ENCODE measurements at regions not wholly inside any gene's neighbourhood (a gene's known extent, or its start where the extent isn't known, plus 50 kb on each side); places are given as distances from the start of the nearest gene placed in this dataset.

DNA sequence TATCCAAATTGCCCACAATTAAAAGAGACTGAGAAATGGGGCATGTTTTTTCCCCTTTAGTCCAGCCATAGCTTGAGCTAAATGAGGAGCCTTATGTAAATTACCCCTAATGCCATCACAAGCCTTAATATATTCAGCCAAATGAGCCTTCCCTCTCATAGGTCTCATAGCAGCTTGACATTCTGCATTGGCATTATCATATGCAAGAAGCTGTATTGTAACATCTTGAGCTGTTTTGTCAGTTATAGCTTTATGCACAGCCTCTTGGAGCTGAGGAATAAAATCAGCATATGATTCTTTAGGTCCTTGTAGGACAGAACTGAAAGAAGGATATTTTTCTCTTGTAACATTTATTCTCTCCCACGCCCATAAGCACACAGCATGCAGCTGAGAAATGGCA lies 153.2 kb downstream of the ZNF486 start:
- no peaks in the 10 kb centered on the region for H3K27me3 ChIP-seq (ENCODE audit: control insufficient read depth, extremely low read depth, insufficient read depth, low read length)
- H3K9me1 ChIP-seq (ENCODE audit: control insufficient read depth, extremely low read depth, insufficient read depth, low read length) = no peaks in the 10 kb centered on the region
- peaks cover 2% of the 10 kb centered on the region for H3K9me3 ChIP-seq (ENCODE audit: control insufficient read depth, low read depth, low read length)
- no peak overlapping the region for H3K4me2 ChIP-seq (ENCODE audit: control insufficient read depth, extremely low read depth, insufficient read depth, low read depth, low read length)
- no peak overlapping the region for H3K9ac ChIP-seq (ENCODE audit: control insufficient read depth, extremely low read depth, insufficient read depth, low read length)
- H4K20me1 ChIP-seq (ENCODE audit: control insufficient read depth, extremely low read depth, insufficient read depth, low read length) = no peaks in the 10 kb centered on the region
- DNase-seq (ENCODE audit: low read depth, low spot score) = no peak
- no peaks in the 10 kb centered on the region for H3K4me1 ChIP-seq (ENCODE audit: control insufficient read depth, extremely low read depth, insufficient read depth, low read length)
- H3K36me3 ChIP-seq (ENCODE audit: control insufficient read depth in 2 of 2, extremely low read depth in 1 of 2, insufficient read depth in 2 of 2, low read length in 2 of 2) = no peaks in the 10 kb centered on the region
- H2AFZ ChIP-seq (ENCODE audit: control insufficient read depth, low read length) = no peak overlapping the region
- TF ChIP-seq EZH2 (IDR thresholded peaks at IDR 0.05; ENCODE audit: low read length) = no peak
- TF ChIP-seq, protein P1, sequence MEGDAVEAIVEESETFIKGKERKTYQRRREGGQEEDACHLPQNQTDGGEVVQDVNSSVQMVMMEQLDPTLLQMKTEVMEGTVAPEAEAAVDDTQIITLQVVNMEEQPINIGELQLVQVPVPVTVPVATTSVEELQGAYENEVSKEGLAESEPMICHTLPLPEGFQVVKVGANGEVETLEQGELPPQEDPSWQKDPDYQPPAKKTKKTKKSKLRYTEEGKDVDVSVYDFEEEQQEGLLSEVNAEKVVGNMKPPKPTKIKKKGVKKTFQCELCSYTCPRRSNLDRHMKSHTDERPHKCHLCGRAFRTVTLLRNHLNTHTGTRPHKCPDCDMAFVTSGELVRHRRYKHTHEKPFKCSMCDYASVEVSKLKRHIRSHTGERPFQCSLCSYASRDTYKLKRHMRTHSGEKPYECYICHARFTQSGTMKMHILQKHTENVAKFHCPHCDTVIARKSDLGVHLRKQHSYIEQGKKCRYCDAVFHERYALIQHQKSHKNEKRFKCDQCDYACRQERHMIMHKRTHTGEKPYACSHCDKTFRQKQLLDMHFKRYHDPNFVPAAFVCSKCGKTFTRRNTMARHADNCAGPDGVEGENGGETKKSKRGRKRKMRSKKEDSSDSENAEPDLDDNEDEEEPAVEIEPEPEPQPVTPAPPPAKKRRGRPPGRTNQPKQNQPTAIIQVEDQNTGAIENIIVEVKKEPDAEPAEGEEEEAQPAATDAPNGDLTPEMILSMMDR (optimal IDR thresholded peaks at IDR 0.05 in 1 of 3, IDR thresholded peaks at IDR 0.05 in 1 of 3, conservative IDR thresholded peaks at IDR 0.05 in 1 of 3; ENCODE audit: extremely low read depth in 1 of 3, insufficient read depth in 2 of 3, low read length in 3 of 3) = no peak
- FAIRE-seq = no peak
- H3K27ac ChIP-seq (ENCODE audit: control insufficient read depth, insufficient read depth, low read length) = no peak overlapping the region
- dilution Hi-C loops (cut with MboI; ENCODE audit: extremely low pct_ligation_motif_present, low sequenced_read_pairs) = no loop called here
- H3K79me2 ChIP-seq (ENCODE audit: control insufficient read depth, insufficient read depth, low read length) = no peaks in the 10 kb centered on the region
- H3K4me3 ChIP-seq (ENCODE audit: control insufficient read depth in 2 of 3, extremely low read depth in 1 of 3, insufficient read depth in 2 of 3, low read depth in 1 of 3, low read length in 3 of 3) = no peak overlapping the region

GRCh38 chr19:20318616-20319015 lies 151.6 kb downstream of the ZNF486 start:
- Histone ChIP-seq H2AFZ (ENCODE audit: control insufficient read depth, low read length) (no peak overlapping the region), H4K20me1 (ENCODE audit: control insufficient read depth, extremely low read depth, insufficient read depth, low read length) (no peaks in the 10 kb centered on the region), H3K27me3 (ENCODE audit: control insufficient read depth, extremely low read depth, insufficient read depth, low read length) (no peaks in the 10 kb centered on the region), H3K4me1 (ENCODE audit: control insufficient read depth, extremely low read depth, insufficient read depth, low read length) (no peaks in the 10 kb centered on the region), H3K9me1 (ENCODE audit: control insufficient read depth, extremely low read depth, insufficient read depth, low read length) (no peaks in the 10 kb centered on the region), H3K9ac (ENCODE audit: control insufficient read depth, extremely low read depth, insufficient read depth, low read length) (no peak overlapping the region), H3K27ac (ENCODE audit: control insufficient read depth, insufficient read depth, low read length) (no peak overlapping the region), H3K36me3 (ENCODE audit: control insufficient read depth in 2 of 2, extremely low read depth in 1 of 2, insufficient read depth in 2 of 2, low read length in 2 of 2) (no peaks in the 10 kb centered on the region), H3K9me3 (ENCODE audit: control insufficient read depth, low read depth, low read length) (no peaks in the 10 kb centered on the region), H3K4me3 (ENCODE audit: control insufficient read depth in 2 of 3, extremely low read depth in 1 of 3, insufficient read depth in 2 of 3, low read depth in 1 of 3, low read length in 3 of 3) (no peak overlapping the region), H3K4me2 (ENCODE audit: control insufficient read depth, extremely low read depth, insufficient read depth, low read depth, low read length) (no peak overlapping the region), H3K79me2 (ENCODE audit: control insufficient read depth, insufficient read depth, low read length) (no peaks in the 10 kb centered on the region)
- dilution Hi-C loops (cut with MboI; ENCODE audit: extremely low pct_ligation_motif_present, low sequenced_read_pairs) = no loop called here
- DNase-seq (ENCODE audit: low read depth, low spot score) (no peak), FAIRE-seq (no peak)
- TF ChIP-seq, protein P1 (optimal IDR thresholded peaks at IDR 0.05 in 1 of 3, IDR thresholded peaks at IDR 0.05 in 1 of 3, conservative IDR thresholded peaks at IDR 0.05 in 1 of 3; ENCODE audit: extremely low read depth in 1 of 3, insufficient read depth in 2 of 3, low read length in 3 of 3) = no peak
- no peak for TF ChIP-seq EZH2 (IDR thresholded peaks at IDR 0.05; ENCODE audit: low read length)

Data from keratinocyte (primary cell).